ENCODE measurements at regions not wholly inside any gene's neighbourhood (a gene's known extent, or its start where the extent isn't known, plus 50 kb on each side); places are given as distances from the start of the nearest gene placed in this dataset.

DNA sequence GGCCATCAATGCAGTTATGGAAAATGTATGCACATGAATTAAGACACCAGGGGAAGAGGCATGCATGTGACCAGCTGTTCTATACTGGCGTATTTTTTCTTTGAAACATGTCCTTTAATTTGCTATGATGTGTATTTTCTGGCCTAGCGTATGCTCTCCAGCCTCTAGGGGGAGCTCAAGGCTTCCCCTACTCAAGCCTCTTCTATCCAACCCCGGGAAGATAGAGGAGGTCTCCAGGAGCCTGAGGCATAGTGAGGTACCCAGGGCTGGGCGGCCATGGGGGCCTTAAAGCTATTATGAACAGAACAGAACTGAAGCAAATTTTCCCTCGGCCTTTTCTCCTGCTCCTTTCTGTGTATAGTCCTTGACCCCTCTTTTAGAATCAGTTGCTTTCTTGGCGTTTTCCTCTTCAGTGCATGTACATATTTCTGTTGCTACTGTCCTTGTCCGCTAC is 528.9 kb downstream of the MAFB start:
- DNase-seq (ENCODE audit: low spot score): no peak

DNA sequence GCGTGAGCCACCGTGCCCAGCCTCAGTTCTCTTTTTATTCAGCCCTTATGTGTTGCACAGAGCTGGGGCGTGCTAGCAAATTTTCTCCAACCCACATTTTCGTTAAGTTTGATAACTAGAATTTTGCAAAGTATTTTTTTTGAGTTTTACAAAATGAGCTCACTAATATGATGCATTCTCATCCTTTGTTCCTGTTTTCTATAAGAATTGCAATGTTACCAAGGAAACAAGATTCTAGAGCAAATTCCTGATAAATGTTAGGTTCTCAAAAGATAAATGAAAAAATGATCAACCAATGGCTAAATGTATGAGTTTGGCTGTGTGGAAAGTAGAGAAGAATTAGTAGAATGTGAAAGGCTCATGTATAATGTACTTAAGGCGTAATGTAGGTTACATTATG is 529.8 kb downstream of the MAFB start:
- no peak for DNase-seq (ENCODE audit: low spot score)

DNA sequence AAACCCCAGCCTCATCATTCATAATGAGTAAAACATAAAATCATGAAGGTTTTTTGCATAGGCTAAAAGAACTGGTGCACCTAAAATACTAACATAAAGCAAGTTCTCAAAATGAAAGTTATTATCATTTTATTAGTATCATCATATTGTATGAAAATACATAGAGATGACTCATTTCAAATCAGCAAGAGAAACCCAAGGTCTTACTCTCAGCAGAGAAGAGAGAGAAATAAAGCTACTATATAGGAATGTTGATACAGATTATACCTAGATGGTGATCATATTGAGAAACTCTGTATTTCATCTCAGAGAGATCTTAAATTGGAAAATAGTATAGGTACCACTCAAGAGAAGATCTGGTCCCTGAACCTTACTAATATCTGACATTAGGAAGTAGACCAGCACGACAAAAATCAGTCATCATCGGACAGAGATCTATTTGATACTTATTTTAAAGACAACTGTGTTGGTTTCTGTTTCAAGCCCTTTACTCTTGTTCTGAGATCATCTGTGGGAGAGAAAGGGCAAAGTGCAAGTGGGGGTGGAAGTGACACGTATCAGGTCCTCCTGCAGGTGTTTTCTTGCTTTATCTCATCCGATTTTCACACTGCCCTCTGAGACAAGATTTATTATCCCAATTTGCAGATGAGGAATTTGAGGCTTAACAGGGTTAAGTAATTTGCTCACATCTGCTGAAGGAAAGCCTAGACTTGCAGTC is 532.3 kb downstream of the MAFB start:
- DNase-seq (ENCODE audit: low spot score): no peak

DNA sequence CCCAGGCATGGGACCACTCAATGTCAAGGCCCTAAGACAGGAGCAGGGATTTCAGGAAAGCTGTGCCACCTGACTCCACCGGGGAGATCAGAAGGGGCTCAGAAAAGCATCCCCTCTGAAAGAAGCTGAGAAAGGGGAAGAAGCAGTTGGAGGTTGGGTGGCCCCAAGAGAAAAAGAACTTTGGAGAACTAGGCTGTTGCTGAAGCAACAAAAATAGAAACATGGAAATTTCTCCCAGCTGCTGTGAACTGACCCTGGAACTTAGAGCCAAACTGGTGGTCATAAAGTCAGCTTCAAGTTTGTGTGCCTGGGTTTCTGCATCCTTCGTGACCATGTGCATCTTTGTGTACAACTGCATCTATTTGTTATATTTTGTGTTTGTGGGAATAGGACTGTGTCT is 534.5 kb downstream of the MAFB start:
- DNase-seq (ENCODE audit: low spot score): no peak

DNA sequence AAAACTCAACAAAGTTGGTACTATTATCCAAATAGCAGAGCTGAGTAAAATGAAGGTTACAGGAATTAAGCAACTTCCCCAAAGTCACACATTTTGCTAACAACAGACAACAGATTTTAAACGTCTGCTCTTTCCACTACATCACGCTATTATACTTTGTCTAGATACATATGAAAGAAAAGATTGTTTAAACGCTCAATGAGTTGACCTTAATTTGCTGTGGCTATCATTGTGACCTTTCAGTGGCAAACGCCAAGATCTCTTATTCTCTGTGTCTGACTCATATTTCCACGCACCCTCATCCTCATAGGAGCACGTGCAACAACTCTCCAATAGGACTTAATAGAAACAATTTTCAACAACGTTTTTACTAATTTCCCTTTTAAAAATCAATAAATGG is 540.1 kb downstream of the MAFB start:
- DNase-seq (ENCODE audit: low spot score): no peak

DNA sequence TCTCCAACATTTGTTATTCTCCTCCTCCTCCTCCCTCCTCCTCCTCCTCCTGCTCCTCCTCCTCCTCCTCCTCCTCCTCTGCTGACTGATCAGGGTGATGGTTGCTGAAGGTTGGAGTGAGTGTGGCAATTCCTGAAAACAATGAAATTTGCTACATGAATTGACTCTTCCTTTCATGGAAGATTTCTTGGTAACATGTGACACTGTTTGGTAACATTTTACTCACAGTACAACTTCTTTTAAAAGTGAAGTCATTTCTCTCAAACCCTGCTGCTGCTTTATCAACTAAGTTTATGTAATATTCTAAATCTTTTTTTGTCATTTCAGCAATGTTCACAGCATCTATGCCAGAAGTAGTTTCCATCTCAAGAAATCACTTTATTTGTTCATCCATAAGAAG is 543.0 kb downstream of the MAFB start:
- no peak for DNase-seq (ENCODE audit: low spot score)

DNA sequence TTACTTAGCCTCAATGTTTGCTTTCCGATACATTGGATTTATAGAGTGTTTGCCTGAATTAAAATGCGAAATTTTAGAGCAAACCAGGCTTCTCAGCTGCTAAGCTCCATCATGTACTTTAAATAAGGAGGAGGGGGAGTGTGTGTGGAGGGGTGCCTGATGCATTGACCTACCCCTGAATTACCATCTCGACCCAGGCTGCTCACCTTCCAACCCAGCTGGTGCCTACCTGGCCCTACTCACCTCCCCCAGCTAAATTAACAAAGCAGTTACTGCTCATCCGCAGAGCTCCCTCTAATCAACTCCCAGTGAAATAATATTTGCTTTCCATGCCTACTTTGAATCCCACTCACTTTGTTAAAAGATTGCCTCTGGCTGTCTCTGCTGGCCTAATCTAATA is 544.5 kb downstream of the MAFB start:
- no peak for DNase-seq (ENCODE audit: low spot score)

DNA sequence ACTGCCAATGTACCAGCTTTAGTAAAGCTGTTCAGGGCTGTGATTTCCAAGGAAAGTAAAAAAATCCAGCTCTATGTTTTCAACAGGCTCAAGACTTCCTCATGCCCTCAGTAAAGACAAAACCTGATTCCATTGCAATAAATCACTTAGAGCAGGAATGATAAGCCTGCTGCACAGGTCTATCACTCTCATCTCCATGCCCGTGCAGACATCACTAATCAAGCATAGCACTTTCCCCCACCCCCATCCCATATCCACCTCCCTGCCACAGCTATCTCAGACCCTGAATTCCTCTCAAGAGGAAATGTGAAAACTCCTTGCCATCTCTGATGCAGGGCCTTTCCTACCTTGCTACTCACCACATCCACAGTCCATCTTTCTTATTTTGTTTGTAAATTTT is 554.9 kb downstream of the MAFB start:
- no peak for DNase-seq (ENCODE audit: low spot score)

DNA sequence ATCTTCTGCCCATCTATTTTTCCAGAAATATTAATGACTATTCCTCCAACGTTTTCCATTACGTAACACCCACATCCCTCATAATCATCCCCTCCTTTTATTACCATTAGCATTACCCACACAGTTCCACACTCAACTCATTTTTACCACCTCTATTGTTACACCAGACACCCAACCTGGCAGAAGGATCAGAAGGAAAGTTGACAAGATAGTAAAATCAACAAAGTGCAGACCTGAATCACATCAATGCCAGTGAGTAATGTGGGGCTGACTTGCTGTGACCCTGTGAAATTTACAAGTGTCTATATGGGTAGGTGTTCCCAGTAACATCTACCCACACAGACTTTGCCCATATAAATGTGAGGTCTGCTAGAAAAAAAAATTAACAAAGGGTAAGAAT is 568.2 kb downstream of the MAFB start:
- no peak for DNase-seq (ENCODE audit: low spot score)

DNA sequence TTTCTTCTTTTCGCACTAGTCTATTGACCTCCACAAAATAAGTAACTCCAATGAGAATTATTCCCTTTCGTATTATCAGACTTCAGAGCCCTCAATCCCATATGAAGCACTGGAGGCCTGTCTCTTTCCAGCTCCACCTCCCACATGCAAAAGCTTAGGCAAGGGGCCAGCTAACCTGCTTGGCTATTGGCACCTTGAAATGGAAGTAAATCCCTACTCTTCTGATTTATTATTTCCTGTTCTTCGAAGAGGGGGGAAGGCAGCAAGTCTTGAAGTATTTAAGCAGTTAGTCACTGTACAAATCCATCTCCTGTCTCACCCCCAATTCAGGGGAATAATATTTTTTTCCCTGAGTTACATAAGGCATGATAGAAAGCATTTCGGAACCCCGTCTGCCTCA is 577.8 kb downstream of the MAFB start:
- no peak for DNase-seq (ENCODE audit: low spot score)

DNA sequence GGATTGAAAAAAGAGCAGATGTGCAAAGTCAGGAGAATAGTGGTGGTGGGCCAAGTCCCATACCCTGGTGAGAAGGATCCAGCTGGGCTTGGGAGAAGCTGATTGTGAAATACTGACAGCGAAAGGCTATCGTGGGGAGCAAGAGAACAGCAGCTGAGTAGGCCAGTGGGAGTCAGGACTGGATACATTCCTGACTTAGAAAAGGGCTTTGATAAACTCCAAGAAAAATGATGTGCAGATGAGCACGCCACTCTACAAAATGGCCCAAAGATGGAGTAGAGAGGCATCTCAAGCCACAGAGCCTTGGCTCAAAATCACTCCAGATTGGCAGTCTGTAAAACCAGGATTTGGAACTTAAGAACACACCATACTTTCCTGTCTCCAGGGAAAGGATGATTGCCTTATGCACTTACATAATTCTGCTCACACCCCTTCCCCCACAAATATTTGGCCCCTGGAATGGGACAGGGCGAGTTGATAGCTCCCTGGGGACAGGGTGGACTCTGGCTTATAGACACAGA is 578.7 kb downstream of the MAFB start:
- DNase-seq (ENCODE audit: low spot score): no peak

DNA sequence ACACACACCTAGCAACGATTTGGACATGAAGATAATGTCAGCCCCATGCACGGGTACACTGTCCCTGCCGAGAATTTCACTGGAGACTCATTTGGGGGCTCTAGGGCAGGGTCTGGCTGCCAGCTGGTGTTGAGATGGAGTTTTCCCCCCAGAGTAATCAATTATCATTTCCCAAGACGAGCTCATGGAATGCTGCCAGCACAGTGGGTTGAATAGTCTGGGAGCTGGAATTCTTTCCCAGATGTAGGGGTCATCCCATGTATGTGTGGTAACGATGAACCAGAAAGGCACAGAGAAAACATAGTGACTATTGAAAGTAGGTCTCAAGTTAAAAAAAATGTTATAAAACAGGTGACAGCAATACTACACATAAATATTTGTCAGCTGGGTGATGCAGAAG is 579.9 kb downstream of the MAFB start:
- DNase-seq (ENCODE audit: low spot score): no peak

DNA sequence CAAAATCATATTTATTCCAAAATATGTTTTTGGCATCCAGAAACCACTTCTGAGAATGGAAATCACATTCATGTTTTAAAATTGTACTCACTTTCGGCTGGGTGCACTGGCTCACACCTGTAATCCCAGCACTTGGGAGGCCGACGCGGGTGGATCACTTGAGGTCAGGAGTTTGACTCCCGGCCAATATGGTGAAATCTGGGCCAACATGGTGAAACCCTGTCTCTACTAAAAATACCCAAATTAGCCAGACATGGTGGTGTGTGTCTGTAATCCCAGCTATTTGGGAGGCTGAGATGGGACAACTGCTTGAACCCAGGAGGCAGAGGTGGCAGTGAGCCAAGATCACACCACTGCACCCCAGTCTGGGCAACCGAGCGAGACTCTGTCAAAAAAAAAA is 580.7 kb downstream of the MAFB start:
- DNase-seq (ENCODE audit: low spot score): no peak

DNA sequence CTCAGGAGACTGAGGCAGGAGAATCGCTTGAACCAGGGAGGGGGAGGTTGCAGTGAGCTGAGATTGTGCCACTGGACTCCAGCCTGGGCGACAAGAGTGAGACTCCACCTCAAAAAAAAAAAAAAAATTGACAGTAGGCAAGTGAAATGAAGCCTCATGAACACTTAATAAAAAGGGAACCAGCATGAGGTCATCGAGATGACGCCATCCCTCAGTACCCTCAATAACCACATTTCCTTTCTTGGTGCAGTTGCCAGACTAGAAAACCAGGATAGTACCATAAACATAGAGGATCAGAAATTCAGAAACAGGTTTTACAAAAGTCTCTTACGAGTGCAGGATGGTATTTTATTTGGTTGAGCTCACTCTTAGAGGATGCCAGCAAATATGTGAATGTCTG is 584.1 kb downstream of the MAFB start:
- no peak for DNase-seq (ENCODE audit: low spot score)

DNA sequence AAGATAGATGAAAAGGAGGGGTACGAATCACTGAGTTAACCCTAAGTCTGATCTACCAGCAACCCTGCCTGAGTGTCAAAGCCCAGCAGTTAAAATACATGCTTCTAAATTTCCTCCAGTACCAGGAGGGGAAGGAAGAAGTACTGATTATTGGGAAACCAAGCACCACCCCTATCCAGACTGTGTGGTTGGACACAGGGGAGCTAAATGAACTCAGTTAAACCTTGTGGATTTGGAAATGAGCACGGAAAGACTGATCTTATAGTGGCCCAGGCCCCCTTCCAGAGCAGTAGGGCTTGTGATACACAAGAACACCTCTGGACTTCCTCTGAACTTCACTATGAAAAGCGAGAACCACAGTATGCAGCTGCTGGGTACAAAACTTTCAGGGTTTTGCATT is 585.6 kb downstream of the MAFB start:
- DNase-seq (ENCODE audit: low spot score): no peak

DNA sequence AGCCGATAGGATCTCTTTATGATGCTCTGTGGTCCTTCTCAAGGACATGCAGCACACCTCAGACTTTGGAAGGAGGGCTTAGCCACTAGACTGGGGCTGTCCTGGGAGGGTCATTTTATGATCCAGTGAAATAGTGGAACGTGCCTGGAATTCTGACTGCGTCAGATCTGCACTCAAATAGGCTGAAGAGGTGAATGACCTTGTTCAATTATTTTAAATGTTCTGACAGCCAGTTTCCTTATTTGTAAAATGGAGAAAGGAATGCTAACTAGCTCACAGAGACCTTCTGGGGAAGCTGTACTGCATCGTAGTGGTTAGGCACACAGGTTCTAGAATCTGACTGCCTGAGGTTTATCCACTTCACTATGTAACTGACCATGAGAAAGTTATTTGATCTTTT is 587.5 kb downstream of the MAFB start:
- DNase-seq (ENCODE audit: low spot score): no peak

DNA sequence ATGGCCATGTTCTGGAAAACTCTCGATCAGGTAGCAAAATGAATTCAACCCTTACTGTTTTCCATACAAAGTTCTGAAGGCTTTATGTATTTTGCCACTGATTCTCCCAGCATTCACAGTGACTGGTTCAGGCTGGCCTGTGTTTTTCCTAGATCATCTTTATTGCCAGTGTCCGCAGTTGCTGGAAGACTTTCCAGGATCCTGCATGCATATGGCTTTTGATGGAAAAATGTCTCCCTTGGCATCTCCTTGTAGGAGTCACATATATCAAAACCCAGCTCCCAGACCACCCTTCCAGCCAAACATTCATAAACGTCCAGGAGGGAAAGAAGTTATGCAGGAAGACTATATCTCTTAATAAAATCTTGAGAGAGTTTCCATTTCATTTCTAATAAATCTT is 588.8 kb downstream of the MAFB start:
- no peak for DNase-seq (ENCODE audit: low spot score)

DNA sequence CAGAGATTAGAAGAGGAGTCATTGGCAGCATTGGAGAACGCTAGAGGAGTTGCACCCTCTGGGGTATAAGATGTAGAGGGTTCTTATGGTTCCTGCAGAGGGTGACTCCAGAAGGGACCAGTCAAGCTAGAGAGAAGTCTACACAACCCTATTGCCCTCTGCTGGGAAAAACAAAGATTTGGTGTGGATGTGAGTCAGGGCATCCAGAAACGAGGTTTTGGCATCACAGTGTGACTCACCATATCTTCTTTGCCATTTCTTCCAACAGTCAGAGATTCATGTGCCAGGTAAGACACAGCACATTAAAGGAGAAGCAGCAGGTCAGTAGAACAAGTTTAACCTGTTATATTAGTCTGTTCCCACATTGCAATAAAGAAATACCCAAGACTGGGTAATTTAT is 598.8 kb downstream of the MAFB start:
- DNase-seq (ENCODE audit: low spot score): no peak

DNA sequence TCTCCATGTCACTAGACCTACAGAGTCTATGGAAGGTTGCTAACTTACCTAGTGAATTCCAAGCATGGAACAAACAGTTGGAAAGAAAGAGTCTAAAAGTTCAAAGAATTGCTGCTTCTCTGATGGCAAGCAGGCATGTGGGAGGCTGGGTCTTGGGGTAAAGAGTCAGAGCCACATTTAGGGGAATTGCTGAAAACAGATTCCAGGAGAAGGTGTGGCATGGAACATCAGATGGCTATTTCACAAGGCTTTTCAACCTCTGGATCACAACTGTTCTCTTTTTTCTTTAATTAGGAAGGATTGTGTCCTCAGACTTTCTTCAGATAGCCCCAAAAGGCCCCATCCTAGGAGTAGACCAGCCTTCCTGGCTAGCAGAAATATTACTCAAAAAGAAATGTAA is 601.5 kb downstream of the MAFB start:
- no peak for DNase-seq (ENCODE audit: low spot score)

DNA sequence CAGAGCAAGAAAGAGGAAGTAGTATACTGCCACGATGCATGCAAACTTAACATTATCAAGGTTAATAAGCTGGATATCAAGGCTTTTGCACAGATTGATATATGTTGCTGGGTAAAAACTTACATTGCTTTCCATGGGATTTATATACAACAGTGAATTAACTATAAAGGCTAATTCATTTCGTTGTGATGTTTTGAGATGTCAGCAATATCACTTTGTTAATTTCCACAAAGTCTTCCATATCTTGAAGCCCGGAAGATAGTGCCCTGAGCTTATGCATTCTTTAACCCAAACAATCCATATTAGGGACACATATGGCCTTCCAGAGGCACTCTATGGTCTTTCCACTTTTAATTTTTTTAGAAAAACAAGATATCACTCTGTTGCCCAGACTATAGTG is 603.5 kb downstream of the MAFB start:
- DNase-seq (ENCODE audit: low spot score): no peak

DNA sequence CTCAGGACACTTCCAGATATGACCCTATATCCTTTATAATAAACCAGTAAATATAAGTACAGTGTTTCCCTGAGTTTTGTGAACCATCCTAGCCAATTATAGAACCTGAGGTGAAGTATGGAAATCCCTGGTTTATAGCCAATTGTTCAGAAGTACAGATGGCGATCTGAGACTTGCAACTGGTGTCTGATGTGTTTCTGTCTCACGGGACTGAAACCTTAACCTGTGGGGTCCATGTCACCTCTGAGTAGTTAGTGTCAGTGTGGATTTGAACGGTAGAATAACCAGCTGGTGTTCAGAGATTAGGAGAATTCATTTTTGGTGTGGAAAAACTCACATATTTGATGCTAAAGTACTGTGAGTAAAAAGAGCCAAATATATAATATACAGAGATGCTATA is 606.6 kb downstream of the MAFB start:
- DNase-seq (ENCODE audit: low spot score): no peak

DNA sequence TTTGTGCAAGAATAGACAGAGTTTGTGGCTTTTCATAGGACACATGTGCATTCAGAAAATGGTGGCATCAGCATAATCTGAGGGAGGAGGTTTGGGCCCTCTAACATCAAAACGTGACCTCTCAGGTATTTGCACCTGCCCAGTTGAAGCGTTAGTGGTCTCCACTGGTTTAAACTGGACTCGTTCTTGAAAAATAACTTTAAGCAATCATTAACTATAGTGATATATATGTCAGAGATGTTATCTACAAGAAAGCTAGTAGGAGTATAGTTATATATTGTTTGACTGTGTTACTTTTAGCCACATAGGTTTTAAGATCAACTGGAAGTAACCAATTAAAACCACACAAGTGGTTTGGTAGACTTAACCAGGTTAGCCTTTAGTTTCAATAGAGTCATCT is 607.4 kb downstream of the MAFB start:
- no peak for DNase-seq (ENCODE audit: low spot score)

DNA sequence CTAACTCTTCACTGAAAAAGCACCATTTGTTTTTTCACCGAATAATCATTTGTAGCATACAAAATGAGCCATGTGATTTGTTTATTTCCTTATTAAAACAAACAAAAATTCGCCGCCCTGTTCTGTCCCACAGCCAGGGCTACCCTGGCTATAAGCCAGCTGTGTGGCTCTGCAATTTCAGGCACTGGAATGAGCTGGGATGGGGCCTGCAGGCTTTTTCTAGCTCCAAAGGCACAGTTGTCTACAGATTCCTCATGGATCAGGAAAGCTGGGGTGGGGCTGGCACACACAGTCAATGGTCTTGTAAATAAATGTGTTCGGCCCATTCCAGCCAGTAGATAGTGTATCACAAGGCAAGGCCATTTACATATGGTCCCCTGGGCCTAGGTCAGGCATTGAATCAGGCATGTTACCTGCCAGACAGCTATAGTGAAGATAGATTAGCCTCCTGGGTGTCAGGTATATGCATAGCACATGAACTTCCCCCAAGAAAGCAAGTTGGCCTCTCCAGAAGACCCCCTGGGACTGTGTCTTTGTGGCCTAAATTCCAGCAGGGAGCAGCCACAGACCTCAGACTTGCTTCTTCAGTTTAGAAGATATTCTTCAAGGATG is 608.9 kb downstream of the MAFB start:
- no peak for DNase-seq (ENCODE audit: low spot score)

DNA sequence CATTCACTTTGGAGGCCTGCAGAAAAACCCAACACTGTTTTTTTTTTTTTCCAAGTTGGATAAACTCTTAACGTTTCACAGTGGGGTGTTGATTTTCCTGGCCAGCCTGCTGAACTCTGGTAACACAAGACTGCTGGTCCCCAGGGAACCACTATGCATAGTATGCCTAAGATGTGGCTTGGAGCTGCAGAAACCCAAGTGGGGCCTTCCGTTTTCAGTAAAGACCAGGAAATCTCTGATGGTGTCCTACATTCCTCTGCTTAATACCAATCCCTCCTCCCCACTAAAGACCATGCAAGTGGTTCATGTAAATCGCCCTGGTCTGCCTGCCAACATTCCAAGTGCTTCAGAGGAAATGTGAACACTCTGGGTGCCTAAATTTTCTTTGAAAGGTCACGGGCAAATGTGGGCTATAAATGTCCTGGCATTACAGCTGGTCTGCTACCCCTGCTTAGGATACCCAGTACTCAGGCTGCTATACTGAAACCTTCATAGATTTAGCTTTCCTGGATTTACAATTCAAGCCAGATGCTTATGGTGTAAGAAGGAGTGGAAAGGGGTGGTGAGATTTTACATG is 615.4 kb downstream of the MAFB start:
- no peak for DNase-seq (ENCODE audit: low spot score)
